Mucosa of descending colon (tissue), 3 donors: ENCODE measurements at regions not wholly inside any gene's neighbourhood (a gene's known extent, or its start where the extent isn't known, plus 50 kb on each side); places are given as distances from the start of the nearest gene placed in this dataset.

Experiments used
- ATAC-seq: fragments of 200-7000 bp; cut with Tn5 transposase; one replicate; pipeline ENCODE4 v1.9.1; 2020; ENCODE audit warnings: mild to moderate bottlenecking, moderate library complexity
- DNase-seq, 3 donors: peaks; one replicate each; pipeline ENCODE4 v3.0.0-alpha.2; 2020
- H3K36me3 ChIP-seq: fragments of 200-600 bp; one replicate; pipeline ENCODE4 v1.8.0; 2021; ENCODE audit warnings: low read depth, mild to moderate bottlenecking
- H3K4me1 ChIP-seq: fragments of 200-600 bp; one replicate; pipeline ENCODE4 v1.8.0; 2021; ENCODE audit warnings: low read depth, mild to moderate bottlenecking
- H3K4me3 ChIP-seq: fragments of 200-600 bp; one replicate; pipeline ENCODE4 v1.8.0; 2021; ENCODE audit warnings: mild to moderate bottlenecking
- H3K9me3 ChIP-seq: fragments of 200-600 bp; one replicate; pipeline ENCODE4 v1.8.0; 2021; ENCODE audit warnings: mild to moderate bottlenecking
- intact Hi-C, 2 donors: fragments of 100-400 bp; cut with DNase I in 1 of 2; cut with micrococcal nuclease in 1 of 2; formaldehyde crosslinking; loops; one replicate each; pipeline versions ENCODE4 v1.11.0 to v1.11.1; 2022; cut with DNase I, micrococcal nuclease
- TF ChIP-seq, protein P1 (sequence below): fragments of 200-600 bp; IDR thresholded peaks from one replicate; pipeline ENCODE4 v1.8.0; 2022; ENCODE audit warnings: antibody characterized with exemption, mild to moderate bottlenecking
- donor health status: DM: no; HTN: no; CAD: no; lungs with moderate emphysema.
- donor health status: DM: no; HTN: no; CAD: no.
- donor health status: DM: no; HTN: yes; CAD: no.

DNA sequence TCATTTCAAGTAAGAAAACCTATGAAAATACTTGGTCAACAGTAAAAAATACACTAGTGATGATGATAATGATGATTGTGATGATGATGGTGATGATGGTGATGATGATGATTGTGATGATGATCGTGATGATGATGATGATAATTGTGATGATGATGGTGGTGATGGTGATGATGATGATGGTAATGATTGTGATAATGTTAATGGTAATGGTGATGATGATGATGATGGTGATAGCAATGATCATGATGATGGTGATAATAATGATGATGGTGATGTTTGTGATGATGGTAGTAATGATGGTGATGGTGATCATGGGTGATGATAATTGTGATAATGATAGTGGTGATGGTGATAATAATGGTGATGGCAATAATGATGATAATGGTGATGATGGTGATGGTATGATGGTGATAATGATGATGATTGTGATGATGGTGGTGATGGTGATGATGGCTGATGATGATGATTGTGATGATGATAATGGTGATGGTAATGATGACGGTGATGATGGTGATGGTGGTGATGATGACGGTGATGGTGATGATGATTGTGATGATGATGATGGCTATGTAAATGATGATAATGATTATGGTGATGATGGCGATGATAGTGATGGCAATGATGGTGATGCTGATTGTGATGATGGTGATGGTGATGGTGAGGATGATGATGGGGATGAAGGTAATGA lies 62.1 kb downstream of the VCX3A start:
- intact Hi-C loops: no loop called here
- TF ChIP-seq, protein P1, sequence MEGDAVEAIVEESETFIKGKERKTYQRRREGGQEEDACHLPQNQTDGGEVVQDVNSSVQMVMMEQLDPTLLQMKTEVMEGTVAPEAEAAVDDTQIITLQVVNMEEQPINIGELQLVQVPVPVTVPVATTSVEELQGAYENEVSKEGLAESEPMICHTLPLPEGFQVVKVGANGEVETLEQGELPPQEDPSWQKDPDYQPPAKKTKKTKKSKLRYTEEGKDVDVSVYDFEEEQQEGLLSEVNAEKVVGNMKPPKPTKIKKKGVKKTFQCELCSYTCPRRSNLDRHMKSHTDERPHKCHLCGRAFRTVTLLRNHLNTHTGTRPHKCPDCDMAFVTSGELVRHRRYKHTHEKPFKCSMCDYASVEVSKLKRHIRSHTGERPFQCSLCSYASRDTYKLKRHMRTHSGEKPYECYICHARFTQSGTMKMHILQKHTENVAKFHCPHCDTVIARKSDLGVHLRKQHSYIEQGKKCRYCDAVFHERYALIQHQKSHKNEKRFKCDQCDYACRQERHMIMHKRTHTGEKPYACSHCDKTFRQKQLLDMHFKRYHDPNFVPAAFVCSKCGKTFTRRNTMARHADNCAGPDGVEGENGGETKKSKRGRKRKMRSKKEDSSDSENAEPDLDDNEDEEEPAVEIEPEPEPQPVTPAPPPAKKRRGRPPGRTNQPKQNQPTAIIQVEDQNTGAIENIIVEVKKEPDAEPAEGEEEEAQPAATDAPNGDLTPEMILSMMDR: no peak
- ATAC-seq: no peak

DNA sequence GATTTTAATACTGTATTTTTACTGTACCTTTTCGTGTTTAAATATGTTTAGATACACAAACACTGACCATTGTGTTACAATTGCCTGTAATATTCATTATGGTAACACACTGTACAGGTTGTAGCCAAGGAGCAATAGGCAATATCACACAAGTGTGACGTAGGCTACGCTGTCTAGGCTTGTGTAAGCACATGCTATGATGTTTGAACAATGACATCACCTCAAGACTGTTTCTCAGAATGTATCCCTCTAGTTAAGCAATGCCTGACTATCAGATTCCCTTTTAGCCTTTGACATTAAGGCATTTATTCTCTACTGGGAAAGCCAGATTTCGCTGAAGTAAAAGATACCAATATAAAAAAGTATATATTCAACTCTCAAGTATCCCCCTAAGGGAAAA lies 66.2 kb downstream of the VCX3A start:
- no peak for ATAC-seq
- TF ChIP-seq, protein P1: no peak
- no peaks in the 10 kb centered on the region for H3K4me1 ChIP-seq
- no peak for DNase-seq
- intact Hi-C loops: no loop called here
- no peak overlapping the region for H3K4me3 ChIP-seq
- no peaks in the 10 kb centered on the region for H3K9me3 ChIP-seq
- H3K36me3 ChIP-seq: no peaks in the 10 kb centered on the region

More for the DNA sequence above, 62.1 kb downstream of the VCX3A start:
- no peaks in the 10 kb centered on the region for H3K9me3 ChIP-seq
- H3K4me1 ChIP-seq: no peaks in the 10 kb centered on the region
- DNase-seq: no peak
- H3K4me3 ChIP-seq: no peak overlapping the region
- H3K36me3 ChIP-seq: no peaks in the 10 kb centered on the region

DNA sequence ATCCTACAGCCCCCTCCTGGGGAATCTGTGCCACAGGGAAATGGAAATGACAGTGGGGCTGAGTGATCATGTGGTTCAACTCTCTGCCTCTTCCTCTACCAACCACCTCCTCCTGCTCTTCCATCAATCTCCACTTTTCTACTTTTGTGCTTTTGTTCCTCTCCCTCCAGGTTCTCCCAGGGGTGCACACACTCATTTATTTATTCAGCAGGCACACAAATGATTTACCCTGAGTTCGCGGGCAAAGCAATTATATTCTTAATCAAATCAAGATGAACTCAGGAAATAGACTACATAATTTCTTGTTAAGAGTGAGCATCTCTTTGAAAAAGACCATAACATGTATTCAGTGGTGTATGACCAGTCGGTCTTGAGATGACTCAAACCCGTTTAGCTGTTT lies 69.2 kb downstream of the VCX3A start:
- no peak for DNase-seq
- H3K9me3 ChIP-seq: no peaks in the 10 kb centered on the region
- TF ChIP-seq, protein P1: no peak
- H3K4me3 ChIP-seq: no peak overlapping the region
- ATAC-seq: no peak
- intact Hi-C loops: no loop called here
- H3K36me3 ChIP-seq: no peaks in the 10 kb centered on the region
- H3K4me1 ChIP-seq: no peaks in the 10 kb centered on the region

DNA sequence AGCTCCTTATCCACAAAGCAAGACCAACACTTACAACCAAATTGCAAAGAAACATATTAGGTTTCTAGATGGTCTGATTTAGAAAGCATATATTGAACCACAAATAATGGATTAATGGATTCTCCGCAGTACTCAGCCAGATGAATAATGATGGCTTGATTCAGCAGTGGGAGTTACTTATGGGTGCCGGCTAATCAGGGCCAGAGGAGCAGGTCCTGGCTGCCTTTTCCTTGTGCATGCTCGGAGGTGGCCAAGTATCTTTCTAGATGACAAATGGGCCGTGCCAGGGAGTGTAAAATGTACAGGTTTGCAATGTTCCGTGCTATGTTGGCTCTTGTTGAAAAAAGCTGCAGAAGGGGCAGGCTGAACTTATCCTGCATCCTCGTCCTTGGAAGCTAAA lies 70.2 kb downstream of the VCX3A start:
- no peaks in the 10 kb centered on the region for H3K36me3 ChIP-seq
- ATAC-seq: no peak
- no peaks in the 10 kb centered on the region for H3K4me1 ChIP-seq
- H3K4me3 ChIP-seq: no peak overlapping the region
- intact Hi-C loops: no loop called here
- H3K9me3 ChIP-seq: no peaks in the 10 kb centered on the region
- TF ChIP-seq, protein P1: no peak
- DNase-seq: no peak

DNA sequence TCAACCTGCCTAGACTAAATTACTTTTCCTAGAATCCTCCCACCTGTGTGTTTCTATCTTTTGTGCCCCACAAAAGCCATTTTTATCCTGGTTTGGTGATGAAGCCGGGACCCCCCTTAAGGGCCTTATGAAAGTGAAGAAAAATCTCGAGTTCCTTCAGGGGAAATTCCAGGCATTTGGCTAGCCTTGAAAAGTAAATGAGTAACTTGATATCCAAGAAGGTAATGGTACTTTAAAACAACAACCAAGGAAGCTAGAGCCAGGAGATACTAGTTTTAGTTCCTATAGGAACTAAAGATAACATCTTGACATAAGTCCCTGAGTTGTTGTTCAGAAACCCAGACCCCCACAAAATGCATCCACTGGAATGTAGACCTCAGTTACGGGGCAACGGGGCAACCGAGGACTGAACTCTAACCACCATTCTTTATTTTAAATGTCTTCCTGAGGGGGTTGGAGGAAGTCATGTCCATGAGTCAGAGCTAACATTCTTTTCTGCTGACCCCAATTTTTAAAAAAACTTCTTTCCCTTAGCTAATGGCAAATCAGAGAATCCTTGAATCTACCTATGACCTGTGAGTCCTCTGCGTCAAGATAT lies 73.9 kb downstream of the VCX3A start:
- Histone ChIP-seq H3K4me1 (no peaks in the 10 kb centered on the region), H3K4me3 (no peak overlapping the region), H3K9me3 (no peaks in the 10 kb centered on the region), H3K36me3 (no peaks in the 10 kb centered on the region)
- intact Hi-C loops: no loop called here
- ATAC-seq (no peak), DNase-seq (no peak)
- TF ChIP-seq, protein P1: no peak
